Cerebellar cortex (tissue), 1 donor: ENCODE measurements at regions not wholly inside any gene's neighbourhood (a gene's known extent, or its start where the extent isn't known, plus 50 kb on each side); places are given as distances from the start of the nearest gene placed in this dataset.

Experiments
- DNase-seq: peaks from one replicate; pipeline ENCODE4 v3.0.0-alpha.2; 2015; ENCODE audit warnings: low spot score

- DNase-seq = no peak
Observed at GRCh38 chr1:5812295-5812694, 179.9 kb downstream of the NPHP4 start.

GRCh38 chr1:5811419-5811818 is 180.8 kb downstream of the NPHP4 start:
- no peak for DNase-seq

GRCh38 chr1:5810553-5811270 is 181.5 kb downstream of the NPHP4 start:
- DNase-seq = no peak

DNA sequence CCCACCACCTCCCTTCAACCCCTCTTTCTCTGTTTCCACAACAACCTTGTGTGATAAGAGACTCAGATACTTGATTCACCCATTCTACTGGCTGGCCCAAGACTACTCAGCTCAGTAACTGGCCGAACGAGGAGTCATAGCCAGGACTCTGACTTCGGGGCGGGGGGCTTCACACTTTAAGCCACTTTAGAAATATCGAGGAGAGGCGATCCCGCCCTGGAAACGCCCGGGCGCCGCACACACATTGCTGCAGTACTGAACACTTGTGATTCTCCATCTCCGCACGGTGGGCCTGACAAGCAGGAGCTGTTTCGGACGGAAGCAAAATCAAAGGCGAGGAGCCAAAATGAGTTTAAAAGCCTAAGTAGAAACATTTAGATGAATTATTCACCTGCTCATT is 182.1 kb downstream of the NPHP4 start:
- DNase-seq = no peak

- no peak for DNase-seq
Observed at GRCh38 chr1:5809207-5809788, 182.9 kb downstream of the NPHP4 start.

GRCh38 chr1:5803851-5804250 is 188.4 kb downstream of the NPHP4 start:
- no peak for DNase-seq

DNA sequence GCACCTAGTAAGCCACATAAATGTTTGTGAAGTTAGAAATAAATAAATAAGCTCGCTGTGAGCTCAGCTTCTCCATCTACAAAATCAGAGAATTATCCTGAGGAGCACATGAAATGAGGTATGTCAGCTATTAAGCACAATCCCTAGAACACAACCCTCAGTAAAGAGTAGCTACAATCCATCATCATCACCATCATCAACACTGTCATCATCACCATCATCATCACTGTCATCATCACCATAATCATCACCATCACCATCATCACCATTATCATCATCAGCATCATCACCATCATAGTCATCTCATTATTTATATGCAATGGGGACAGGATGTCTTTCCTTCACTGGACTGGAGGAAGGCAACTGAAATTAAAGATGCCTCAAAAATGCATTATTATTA is 189.6 kb downstream of the NPHP4 start:
- no peak for DNase-seq

DNA sequence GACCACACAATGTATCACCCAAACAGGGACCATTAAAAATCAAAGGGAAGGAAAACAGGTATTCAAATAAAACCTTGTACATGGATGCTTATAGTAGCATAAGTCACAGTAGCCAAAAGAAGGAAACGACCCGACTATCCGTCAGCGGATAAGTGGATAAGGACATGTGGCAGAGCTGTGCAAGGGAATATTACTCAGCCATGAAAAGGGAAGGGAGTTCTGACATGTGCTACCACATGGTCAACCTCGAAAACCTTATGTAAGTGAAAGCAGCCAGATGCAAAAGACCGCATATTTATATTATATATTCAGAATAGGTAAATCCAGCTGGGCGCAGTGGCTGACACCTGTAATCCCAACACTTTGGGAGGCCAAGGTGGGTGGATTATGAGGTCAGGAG is 193.3 kb downstream of the NPHP4 start:
- no peak for DNase-seq

DNA sequence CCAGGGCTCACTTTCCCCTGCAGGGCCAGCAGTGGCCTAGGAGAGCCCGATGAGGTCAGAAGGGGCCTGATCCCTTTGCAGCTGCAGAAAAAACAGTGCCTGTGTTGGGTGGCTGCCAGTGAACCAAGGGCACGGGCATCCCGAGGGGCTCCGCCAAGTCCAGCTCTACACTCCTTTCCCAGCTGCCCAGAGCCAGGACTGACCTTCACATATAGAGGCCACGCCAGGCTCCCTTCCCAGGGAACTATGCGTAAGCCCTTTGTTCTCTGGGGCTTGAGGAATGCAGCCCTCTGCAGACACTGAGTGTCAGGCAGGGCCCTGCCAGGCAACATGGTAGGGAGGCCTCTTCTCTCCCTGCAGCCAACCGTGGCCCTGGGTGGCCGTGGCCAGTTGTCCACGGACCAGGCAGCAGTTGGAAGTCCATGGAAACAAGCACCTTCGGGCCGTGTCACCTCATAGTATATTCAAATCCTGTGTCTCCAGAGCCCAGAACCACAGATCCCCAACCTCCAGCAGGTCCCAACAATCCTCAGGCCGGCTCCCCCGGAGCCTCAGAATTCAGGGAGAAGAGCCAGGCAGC is 194.0 kb downstream of the NPHP4 start:
- DNase-seq = no peak

DNA sequence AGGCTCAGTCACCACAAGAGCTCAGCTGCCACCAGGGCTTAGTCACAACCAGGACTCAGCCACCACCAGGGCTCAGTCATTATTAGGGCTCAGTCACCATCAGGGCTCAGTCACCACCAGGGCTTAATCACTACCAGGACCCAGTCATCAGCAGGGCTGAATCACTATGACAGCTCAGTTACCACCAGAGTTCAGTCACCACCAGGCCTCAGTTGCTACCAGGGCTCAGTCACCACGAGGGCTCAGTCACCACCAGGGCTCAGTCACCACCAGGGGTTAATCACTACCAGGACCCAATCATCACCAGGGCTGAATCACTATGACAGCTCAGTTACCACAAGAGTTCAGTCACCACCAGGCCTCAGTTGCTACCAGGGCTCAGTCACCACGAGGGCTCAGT is 196.2 kb downstream of the NPHP4 start:
- no peak for DNase-seq

DNA sequence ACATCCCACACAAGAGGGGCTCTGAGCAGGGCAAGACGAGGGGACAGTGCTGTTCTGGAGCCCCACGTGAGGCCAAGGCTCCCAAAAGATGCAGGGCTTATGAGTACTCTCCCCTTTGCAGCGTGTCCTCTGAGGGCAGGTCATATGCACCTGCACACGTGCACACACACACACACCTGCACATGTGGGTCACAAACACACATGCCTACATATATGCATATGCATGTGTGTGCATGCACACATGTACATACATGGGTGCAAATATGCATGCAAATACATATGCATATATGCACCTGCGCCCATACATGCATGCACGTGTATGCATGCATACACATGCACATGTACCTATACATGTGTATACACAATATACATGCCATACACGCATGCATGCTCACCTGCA is 197.9 kb downstream of the NPHP4 start:
- no peak for DNase-seq

DNA sequence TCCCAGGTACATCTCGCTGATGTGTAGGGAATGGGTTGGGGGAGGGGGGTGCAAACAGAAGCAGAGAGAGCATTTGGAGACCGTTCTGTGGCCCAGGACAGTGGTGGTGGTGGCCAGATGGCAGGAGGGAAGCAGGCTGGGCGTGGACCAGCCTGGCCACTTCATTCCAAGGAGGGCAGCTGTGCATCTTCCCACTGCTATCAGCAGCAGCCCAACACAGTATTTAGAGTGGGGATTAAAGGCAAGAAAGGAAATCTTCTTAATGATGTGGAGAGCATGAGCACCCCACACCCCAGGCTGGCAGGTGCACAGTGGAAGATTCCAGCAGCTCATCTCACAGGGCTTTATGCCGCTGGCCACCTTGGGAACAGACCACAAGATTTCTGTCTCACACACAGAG is 198.7 kb downstream of the NPHP4 start:
- no peak for DNase-seq

GRCh38 chr1:5781079-5781478 is 211.1 kb downstream of the NPHP4 start:
- DNase-seq = no peak

GRCh38 chr1:5780324-5780716 is 211.9 kb downstream of the NPHP4 start:
- no peak for DNase-seq

DNA sequence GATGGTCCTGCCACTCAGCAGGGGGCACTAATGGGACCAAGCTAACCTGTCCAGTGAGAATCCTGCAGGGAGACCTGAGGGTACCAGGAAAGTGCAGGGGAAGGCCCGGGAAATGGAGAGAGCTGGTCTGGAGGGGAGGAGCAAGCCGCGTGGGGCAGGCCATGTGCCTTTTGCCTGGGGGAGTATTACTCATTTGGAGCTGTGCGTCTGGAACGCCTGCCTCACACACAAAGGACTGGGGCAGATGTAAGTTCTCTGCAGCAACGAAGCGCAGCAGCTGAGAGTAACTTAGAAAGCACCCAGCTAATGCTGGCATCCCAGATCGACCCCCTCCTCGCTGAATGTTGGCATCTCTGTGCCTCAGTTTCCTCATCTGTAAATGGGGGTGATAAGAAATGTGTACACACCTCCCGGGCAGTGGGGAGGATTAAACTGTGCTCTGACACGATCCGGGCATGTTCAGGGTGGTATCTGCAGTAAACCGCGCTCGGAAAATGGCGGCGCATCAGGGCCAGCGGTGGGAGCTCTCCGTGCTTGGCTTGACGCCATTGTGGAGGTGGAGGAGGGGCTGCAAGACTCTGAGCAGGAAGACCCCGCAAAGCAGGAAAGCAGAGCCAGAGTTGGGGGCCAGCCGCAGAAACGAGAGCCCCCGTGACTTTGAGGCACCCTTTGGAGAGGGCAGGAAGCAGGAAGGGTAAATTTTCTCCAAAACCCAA is 212.5 kb downstream of the NPHP4 start:
- DNase-seq = no peak

- DNase-seq = no peak
Observed at GRCh38 chr1:5776035-5776550, 216.1 kb downstream of the NPHP4 start.

- no peak for DNase-seq
Observed at GRCh38 chr1:5774019-5774418, 218.2 kb downstream of the NPHP4 start.

DNA sequence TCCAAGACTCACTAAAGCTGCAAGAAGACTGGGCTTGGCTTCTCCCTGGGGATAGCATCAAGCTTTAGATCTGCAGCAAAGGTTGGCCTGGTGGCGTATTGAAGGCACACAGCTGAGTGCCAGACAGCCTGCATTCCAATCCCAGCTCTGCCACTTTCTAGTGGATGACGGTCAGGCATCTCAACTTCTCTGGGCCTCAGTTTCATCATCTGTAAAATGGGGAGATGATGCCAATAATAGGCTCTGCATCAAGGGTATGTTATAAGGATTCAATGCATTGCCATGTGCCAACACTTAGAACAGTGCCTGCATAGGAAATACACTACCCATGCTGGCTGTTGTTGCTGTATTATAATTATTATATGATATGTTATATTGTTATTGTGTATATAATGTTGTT is 220.4 kb downstream of the NPHP4 start:
- no peak for DNase-seq

DNA sequence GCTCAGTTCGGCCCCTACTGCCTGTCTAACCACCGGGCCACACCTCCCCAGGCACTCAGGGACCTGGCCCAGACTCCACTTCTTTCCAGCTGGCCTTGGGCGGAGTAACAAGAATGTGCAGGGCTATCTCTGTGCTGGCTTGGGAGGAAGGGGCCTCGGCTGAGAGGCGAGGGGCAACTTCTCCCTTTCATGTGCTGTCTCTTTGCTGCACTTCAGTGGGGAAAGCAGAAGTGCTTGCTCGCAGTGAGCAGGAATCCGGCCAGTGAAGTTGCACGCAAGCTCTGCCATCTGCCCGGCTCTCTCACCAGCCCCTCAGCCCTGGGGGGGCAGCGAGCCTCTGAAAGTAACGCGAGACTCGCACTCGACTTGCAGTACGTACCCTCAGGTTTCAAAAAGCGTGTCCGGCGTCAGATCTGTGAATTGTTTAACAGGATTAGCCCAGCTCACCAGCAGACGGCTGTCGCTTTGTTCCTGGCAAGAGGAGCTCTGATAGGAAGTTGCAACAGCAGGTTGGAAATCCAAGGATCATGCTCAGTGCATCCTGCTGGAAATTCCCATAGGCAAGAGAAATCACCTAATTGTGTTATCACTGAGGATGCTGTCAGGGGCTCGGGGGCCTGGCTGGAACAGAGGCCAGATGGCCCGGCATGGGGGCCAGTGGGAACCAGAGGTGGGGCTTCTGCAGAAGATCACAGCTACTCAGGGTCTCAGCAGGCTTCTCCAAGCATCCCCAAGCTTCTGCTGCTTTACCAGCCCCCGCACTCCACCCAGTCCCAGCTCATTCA is 221.1 kb downstream of the NPHP4 start:
- peak; percentile 30 for DNase-seq

DNA sequence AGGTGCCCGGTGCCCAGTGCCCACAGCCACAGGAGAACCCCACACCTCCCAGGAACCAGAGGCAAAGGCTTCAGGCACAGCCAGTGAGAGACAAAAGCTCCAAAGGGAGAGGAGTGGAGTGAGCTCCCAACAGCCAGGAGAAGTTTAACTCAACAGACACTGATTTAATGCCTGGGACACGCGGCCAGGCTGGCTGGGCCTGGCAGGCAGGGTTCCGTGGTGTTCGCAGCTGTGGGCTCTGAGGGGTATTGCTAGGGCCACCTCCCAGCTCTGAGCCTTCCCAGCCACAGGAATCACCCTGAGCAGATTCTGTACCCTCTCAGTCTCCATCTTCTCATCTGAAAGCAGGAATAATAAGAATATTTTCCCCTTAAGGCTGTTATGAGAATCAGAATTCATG is 222.5 kb downstream of the NPHP4 start:
- no peak for DNase-seq

- DNase-seq = peak; percentile 6
Observed at GRCh38 chr1:5769146-5769545, 223.1 kb downstream of the NPHP4 start.

GRCh38 chr1:5768014-5768413 is 224.2 kb downstream of the NPHP4 start:
- no peak for DNase-seq
